GM23248 (cell line): ENCODE measurements at regions not wholly inside any gene's neighbourhood (a gene's known extent, or its start where the extent isn't known, plus 50 kb on each side); places are given as distances from the start of the nearest gene placed in this dataset.

ENCODE experiments used
- DNase-seq: peaks from one replicate; pipeline ENCODE4 v3.0.0-alpha.2; 2015
- H2AFZ ChIP-seq: fragments of 200-600 bp; sonication (generic); 2 replicates; pipeline ENCODE4 v1.6.1; 2016; ENCODE audit warnings: antibody characterized with exemption
- H3F3A ChIP-seq: fragments of 200-600 bp; sonication (generic); 2 replicates; pipeline ENCODE4 v1.6.1; 2016; ENCODE audit warnings: mild to moderate bottlenecking, antibody characterized with exemption, mixed run types; ENCODE audit not compliant: insufficient read depth
- H3K27ac ChIP-seq: fragments of 200-600 bp; sonication (generic); 2 replicates; pipeline ENCODE4 v1.5.1; 2016; ENCODE audit warnings: mild to moderate bottlenecking
- H3K27me3 ChIP-seq: fragments of 200-600 bp; sonication (generic); replicated peaks from 2 replicates; pipeline ENCODE4 v1.6.1; 2016; ENCODE audit warnings: mild to moderate bottlenecking; ENCODE audit not compliant: insufficient read depth
- H3K36me3 ChIP-seq: fragments of 200-600 bp; sonication (generic); 2 replicates; pipeline ENCODE4 v1.6.1; 2016; ENCODE audit warnings: low read depth, mild to moderate bottlenecking
- H3K4me1 ChIP-seq: fragments of 200-600 bp; sonication (generic); 2 replicates; pipeline ENCODE4 v1.6.1; 2016; ENCODE audit warnings: mild to moderate bottlenecking; ENCODE audit not compliant: insufficient read depth
- H3K4me2 ChIP-seq: fragments of 200-600 bp; sonication (generic); one replicate; pipeline ENCODE4 v1.6.1; 2016; ENCODE audit warnings: mild to moderate bottlenecking; ENCODE audit not compliant: unreplicated experiment
- H3K4me3 ChIP-seq: fragments of 200-600 bp; sonication (generic); 2 replicates; pipeline ENCODE4 v1.5.1; 2016; ENCODE audit warnings: mild to moderate bottlenecking
- H3K79me2 ChIP-seq: fragments of 200-600 bp; sonication (generic); 2 replicates; pipeline ENCODE4 v1.6.1; 2016; ENCODE audit warnings: mild to moderate bottlenecking; ENCODE audit not compliant: insufficient read depth
- H3K9ac ChIP-seq: fragments of 200-600 bp; sonication (generic); 2 replicates; pipeline ENCODE4 v1.6.1; 2016; ENCODE audit warnings: mild to moderate bottlenecking
- H3K9me2 ChIP-seq: fragments of 200-600 bp; sonication (generic); 2 replicates; pipeline ENCODE4 v1.6.1; 2016; ENCODE audit warnings: mixed run types, mild to moderate bottlenecking, moderate library complexity; ENCODE audit not compliant: insufficient read depth
- H3K9me3 ChIP-seq: fragments of 200-600 bp; sonication (generic); one replicate; pipeline ENCODE4 v1.6.1; 2017; ENCODE audit warnings: low read depth
- H4K20me1 ChIP-seq: fragments of 200-600 bp; sonication (generic); 2 replicates; pipeline ENCODE4 v1.6.0; 2016; ENCODE audit not compliant: insufficient read depth
- EZH2 ChIP-seq: fragments of 200-600 bp; sonication (generic); IDR thresholded peaks from 2 replicates; pipeline ENCODE4 v1.6.1; 2018; ENCODE audit warnings: antibody characterized with exemption, mild to moderate bottlenecking; ENCODE audit not compliant: insufficient read depth, poor library complexity, severe bottlenecking
- EZH2phosphoT487 ChIP-seq: fragments of 200-600 bp; sonication (generic); IDR thresholded peaks from 2 replicates; pipeline ENCODE4 v1.6.1; 2018; ENCODE audit warnings: antibody characterized with exemption, moderate library complexity, mild to moderate bottlenecking, low read depth; ENCODE audit not compliant: insufficient read depth
- WGBS, 2 experiments: methylation state at CpG; one replicate each; pipeline ENCODE4 v1.1.6; 2015 to 2017; ENCODE audit warnings: low lambda C conversion rate in 2 of 2, low coverage in 1 of 2; ENCODE audit errors: missing lambda C conversion rate in 2 of 2; 5-methylcytosine and 5-hydroxymethylcytosine counted together
- in situ Hi-C: fragments of 300-500 bp; cut with MboI; formaldehyde crosslinking; loops from 2 replicates; pipeline ENCODE4 v1.15.0; 2020

- Histone ChIP-seq H3K27ac (no peak overlapping the region), H3K9ac (no peak overlapping the region), H3K36me3 (no peaks in the 10 kb centered on the region), H3K9me3 (no peaks in the 10 kb centered on the region), H3K4me1 (no peaks in the 10 kb centered on the region), H3K4me3 (no peak overlapping the region), H3K79me2 (no peaks in the 10 kb centered on the region), H3K27me3 (no peaks in the 10 kb centered on the region), H3K4me2 (no peak overlapping the region), H3K9me2 (no peaks in the 10 kb centered on the region), H4K20me1 (no peaks in the 10 kb centered on the region), H3F3A (no peaks in the 10 kb centered on the region), H2AFZ (no peak overlapping the region)
- 46 to 53% methylated on average over 4 of the region's 4 CpGs for WGBS, 2 experiments
- TF ChIP-seq EZH2phosphoT487, result no peak
- TF ChIP-seq EZH2, result no peak
- no peak for DNase-seq
- in situ Hi-C loops, result no loop called here
Observed at GRCh38 chr5:133716532-133717183, 104.3 kb upstream of the FSTL4 start.

- Histone ChIP-seq H3K9me3 (no peaks in the 10 kb centered on the region), H3K79me2 (no peaks in the 10 kb centered on the region), H3K36me3 (no peaks in the 10 kb centered on the region), H3K4me1 (no peaks in the 10 kb centered on the region), H3K27me3 (no peaks in the 10 kb centered on the region), H3F3A (no peaks in the 10 kb centered on the region), H4K20me1 (no peaks in the 10 kb centered on the region), H3K4me2 (no peak overlapping the region), H2AFZ (no peak overlapping the region), H3K27ac (no peak overlapping the region), H3K4me3 (no peak overlapping the region), H3K9ac (no peak overlapping the region), H3K9me2 (no peaks in the 10 kb centered on the region)
- no peak for TF ChIP-seq EZH2
- no peak for TF ChIP-seq EZH2phosphoT487
- DNase-seq, result no peak
- in situ Hi-C loops, result no loop called here
- 73 to 81% methylated on average over 5 of the region's 5 CpGs for WGBS, 2 experiments
Observed at GRCh38 chr5:133715616-133716015, 103.3 kb upstream of the FSTL4 start.

- H3F3A ChIP-seq, result no peaks in the 10 kb centered on the region
- TF ChIP-seq EZH2phosphoT487 (no peak), EZH2 (no peak)
- H3K9me2 ChIP-seq, result no peaks in the 10 kb centered on the region
- H3K27ac ChIP-seq, result no peak overlapping the region
- no peaks in the 10 kb centered on the region for H3K27me3 ChIP-seq
- no peaks in the 10 kb centered on the region for H3K9me3 ChIP-seq
- no peaks in the 10 kb centered on the region for H3K36me3 ChIP-seq
- H2AFZ ChIP-seq, result no peak overlapping the region
- no peak for DNase-seq
- no peak overlapping the region for H3K9ac ChIP-seq
- H3K4me2 ChIP-seq, result no peak overlapping the region
- no peaks in the 10 kb centered on the region for H4K20me1 ChIP-seq
- in situ Hi-C loops, result no loop called here
- no peaks in the 10 kb centered on the region for H3K4me1 ChIP-seq
- no peaks in the 10 kb centered on the region for H3K79me2 ChIP-seq
- H3K4me3 ChIP-seq, result no peak overlapping the region
Observed at GRCh38 chr5:133715216-133715615, 102.9 kb upstream of the FSTL4 start.

- no peaks in the 10 kb centered on the region for H3K4me1 ChIP-seq
- no peaks in the 10 kb centered on the region for H3K36me3 ChIP-seq
- H3K4me3 ChIP-seq, result no peak overlapping the region
- no peaks in the 10 kb centered on the region for H3F3A ChIP-seq
- H3K27ac ChIP-seq, result no peak overlapping the region
- H3K9me3 ChIP-seq, result no peaks in the 10 kb centered on the region
- DNase-seq, result peak; percentile 15
- no peak overlapping the region for H2AFZ ChIP-seq
- in situ Hi-C loops, result no loop called here
- no peaks in the 10 kb centered on the region for H3K79me2 ChIP-seq
- WGBS, 2 experiments, result 19 to 23% methylated on average over 12 of the region's 12 CpGs
- no peak for TF ChIP-seq EZH2
- no peak for TF ChIP-seq EZH2phosphoT487
- H3K9me2 ChIP-seq, result no peaks in the 10 kb centered on the region
- no peaks in the 10 kb centered on the region for H4K20me1 ChIP-seq
- no peak overlapping the region for H3K4me2 ChIP-seq
- no peaks in the 10 kb centered on the region for H3K27me3 ChIP-seq
- H3K9ac ChIP-seq, result no peak overlapping the region
Observed at GRCh38 chr5:133714161-133714915, 102.0 kb upstream of the FSTL4 start.
